Activated CD4-positive, alpha-beta T cell treated with anti-CD3 and anti-CD28 coated beads, Interleukin-10, Interleukin-2, amounts not matched to agents 100 ng/mL and 50 ng/mL, durations not matched to agents 16 hours and 8 hours (primary cell): ENCODE measurements at regions not wholly inside any gene's neighbourhood (a gene's known extent, or its start where the extent isn't known, plus 50 kb on each side); places are given as distances from the start of the nearest gene placed in this dataset.
A peak's percentile ranks its signal among the peaks of the same experiment; 100 is the strongest.

Source experiments
- DNase-seq: peaks from one replicate; pipeline ENCODE4 v3.0.0-alpha.2; 2020

DNA sequence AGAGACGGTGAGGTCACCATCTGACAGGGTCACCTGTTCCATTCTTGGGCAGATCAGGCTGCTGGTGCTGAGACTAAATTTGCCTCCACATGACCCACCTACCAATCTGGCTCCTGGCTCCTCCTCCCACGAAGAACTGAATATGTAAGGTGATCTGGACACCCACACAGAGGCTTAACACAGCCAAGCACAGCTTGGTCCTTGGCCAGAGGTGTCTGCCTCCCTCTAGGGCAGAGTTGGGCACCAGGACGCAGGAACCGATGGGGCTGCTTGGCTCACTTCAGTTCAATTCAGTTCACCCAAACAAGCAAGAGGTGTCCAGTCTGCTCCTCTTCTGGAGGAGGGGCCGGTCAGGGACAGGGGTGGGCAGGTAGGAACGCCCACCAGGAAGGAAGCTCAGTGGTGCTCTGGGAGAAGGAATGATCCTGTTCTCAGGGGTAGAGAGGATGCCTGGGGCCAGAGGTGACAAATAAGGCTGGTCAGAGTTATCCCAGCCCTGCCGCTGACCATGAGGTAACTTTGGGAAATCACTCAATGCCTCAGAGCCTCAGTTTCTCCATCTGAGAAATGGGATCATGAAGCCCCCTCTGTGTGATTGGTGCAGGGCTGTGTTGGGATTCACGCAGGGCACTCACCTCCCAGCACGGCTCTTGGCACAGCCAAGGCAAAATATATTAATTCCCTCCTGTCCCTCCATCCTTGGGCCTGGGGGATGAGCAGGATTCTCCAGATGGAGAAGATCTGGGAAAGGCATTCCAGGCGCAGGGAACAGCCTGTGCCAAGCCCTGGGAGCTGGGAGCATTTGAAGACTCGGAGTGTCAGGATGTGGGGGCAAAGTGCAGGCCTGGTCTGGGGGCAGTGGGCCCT, 284.5 kb downstream of the PTPRU start:
- no peak for DNase-seq

DNA sequence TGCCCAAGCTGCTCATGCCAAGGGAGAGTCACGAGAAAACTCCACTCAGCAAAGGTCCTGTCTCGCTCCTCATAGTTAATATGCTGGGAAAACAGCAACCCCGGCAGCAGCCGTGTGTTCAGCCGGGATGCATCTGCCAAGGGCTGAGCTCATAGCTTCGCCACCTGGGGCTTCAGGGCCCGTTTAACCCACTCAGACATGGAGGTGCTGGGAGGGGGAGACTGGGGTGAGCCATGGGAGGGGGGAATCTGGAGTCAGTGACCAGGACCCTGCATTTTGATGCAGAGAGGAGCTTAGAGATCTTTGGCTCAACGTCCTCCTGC, 283.4 kb downstream of the PTPRU start:
- no peak for DNase-seq

DNA sequence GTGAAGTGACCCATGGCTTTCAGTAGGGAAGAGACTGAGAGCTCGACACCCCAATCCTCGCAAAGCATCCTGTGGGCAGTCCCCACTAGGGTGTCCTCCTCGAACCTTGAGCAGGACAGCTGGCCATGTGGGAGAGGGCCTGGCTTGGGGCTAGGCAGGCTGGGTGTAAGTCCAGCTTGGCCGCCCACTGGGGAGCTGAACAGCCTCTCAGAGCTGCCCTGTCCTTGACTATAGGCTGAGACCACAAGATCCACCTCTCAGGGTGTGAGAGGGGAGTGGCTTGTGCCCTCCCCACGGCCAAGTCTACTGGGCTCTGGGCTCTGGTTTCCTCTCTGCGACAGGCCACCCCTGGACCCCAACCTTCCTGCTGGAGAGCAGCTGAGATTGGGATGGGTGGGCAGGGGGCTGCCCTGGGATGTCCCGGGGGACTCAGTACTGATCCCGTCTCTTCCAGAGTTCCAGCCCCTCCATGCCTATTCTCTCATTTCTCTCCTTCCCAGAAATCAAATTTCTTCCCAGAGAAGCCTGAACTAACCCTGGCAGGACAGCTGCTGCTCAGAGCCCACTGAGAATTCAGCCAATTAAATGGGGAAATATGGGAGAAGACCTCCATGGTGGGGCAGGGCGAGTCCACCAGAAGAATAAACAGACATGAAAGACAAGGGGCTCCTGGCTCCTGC, 282.9 kb downstream of the PTPRU start:
- no peak for DNase-seq

DNA sequence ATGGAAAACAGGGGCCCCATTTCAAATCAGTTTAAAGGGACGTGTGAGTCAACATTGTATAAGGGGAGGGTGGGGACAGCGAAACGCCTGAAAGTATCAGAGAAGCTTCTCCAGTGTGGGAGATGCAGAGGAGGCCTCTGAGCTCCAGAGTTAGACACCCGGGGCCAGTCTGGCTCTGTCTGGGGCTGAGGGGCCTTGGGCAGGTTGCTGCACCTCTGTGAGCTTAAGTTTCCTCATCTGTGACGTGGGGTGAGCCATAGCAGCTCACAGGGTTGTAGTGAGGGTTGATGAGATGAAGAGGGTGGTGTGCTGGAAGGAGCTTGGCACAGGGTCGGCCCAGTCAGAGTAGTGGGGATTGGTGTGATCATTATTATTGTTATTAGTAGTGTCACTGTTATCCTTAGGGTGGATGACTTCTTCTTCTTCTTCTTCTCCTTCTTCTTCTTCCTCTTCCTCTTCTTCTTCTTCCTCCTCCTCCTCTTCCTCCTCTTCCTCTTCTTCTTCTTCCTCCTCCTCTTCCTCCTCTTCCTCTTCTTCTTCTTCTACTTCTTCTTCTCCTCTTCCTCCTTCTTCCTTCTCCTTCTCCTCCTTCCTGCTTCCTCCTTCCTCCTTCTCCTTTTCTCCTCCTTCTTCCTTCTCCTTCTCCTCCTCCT, 282.0 kb downstream of the PTPRU start:
- DNase-seq: no peak

DNA sequence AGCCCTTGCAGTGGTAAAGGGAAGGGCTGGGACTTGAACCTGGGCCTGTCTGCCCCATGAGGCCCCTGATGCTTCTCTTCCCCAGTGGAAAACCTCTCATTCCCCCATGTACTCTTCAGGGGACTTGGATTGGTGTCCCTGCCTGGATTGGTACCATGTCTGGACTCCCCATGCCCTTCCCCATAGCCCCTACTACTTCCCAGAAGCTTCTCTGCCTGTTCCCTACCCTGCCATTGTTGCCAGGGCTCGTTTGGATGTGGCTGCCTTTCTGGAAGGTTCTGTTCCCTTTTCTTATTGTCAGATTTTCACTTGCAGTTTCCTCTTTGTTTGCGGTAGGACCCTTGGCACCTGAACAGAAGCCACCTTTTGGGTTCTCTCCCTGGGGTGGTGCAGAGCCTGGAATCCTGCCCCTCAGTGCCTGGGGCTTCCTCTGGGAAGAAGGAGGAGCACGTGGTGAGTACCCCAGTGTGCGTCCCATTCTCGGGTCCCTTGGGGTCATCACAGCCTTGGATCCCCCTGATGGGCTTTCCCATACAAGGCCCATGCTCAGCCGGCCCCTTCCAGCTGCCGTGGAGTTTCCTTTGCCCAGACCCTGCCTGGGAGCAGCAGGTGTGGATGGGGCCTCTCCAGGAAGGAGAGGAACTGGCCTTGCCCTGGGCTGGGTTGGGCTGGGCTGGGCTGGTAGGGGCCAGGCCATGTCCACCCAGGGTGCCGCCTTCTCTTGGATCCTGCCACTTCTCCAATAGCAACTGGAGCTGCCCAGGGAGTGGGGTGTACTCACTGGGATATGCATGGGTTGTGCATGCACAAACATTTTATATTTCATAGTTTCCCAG, 281.1 kb downstream of the PTPRU start:
- no peak for DNase-seq

DNA sequence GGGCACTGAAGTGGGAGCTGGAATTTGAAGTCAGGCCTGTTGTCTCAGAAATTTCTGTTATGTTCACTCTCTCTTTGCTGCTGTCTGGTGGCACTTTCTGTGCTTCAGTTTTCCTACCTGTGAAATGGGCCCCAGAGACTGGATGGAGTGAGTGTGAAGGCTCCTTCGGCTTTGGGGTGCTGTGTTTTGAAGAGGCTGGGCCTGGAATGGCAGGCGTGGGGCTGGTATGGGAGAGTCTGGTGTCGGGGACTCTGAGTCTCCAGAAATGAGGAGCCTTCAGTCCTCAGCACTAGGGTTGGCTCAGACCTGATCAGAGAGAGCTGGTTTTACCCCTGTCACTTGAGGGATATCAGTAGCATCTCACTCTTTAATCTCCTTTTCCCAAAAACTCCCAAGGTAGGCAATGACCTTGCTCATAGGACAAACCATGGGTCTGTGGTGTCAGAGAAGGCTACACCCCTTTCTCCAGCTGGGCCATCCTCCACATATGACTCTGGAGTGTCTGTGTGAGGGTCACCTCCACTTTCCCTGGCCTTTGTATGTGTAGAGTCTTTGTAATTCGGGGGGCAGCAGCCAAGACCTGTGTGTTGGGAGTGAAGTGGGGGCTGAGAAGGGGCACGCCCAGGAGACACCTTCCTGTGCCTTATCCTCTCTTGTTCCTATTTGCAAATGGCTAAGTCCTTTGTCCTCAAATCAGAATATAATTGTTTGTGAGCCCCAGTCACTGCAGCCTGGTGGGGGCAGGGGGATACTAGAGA, 279.9 kb downstream of the PTPRU start:
- DNase-seq: no peak

DNA sequence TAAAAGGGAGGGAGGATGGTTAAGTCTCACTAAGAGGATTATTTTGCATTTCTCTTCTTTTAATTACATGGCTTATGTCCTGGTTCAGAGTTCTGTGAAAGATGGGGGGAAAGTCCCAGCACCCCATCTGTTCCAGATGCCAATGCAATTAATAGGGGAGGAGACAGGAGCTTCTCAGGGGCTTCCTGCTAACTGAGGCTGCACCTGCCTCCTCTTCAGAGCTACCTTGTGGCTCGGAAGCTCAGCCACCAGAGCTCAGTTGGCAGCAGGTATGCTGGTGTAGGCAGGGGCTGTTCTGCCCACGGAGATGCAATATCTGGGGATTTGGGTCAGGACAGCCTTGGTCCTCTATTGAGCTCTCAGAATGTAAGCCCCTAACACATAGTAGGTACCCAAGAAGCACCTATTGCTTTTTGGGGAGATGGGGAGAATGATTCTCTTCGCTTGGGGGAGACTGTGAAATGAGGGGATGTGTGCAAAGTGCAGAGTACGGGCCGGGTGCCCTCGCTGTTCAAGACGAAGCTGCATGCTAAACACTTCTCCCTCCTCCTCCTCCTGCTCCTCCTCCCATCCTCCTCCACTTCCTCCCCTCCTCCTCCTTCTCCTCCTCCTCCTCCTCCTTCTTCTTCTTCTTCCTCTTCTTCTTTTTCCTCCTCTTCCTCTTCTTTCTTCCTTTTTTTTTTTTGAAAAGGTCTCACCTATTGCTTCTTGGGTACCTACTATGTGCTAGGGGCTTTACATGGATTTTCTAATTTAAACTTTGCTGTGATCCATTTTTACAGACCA, 279.0 kb downstream of the PTPRU start:
- no peak for DNase-seq

DNA sequence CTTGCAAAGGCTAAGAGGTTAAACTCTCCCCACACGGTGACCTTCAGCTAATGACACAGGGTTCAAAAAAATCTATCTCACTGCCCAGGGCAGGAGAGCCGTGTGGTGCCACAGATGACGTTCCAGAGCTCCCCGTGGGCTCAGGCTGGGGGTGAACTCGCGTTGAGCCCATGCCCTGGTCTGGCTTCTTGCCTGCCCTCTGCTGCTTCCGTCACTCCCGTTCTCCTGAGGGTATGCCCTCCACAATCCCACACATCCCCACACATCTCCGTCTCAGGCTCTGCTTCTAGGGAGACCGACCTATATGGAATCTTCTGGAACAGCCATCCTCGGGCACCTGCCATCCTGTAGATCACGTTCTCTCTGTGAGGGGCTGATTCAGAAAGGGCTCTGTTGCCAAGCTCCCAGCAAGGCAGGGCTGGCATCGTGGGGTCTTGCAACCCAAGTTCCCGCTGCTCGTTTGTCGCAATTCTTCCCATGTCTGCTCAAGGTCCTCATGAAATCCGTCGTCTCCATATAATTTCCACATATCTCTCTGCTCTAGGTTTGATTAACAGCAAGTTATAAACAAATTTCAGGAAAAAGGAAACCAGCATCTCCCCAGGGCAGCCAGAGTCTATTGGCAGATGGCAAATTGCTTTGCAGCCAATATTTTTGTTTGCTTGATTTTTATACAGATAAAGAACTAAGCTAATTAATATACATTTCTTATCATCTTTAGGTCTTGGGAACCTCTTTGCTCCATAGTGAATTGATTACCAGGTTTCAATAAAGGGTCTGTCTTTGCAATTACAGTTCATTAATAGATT, 278.2 kb downstream of the PTPRU start:
- DNase-seq: no peak

DNA sequence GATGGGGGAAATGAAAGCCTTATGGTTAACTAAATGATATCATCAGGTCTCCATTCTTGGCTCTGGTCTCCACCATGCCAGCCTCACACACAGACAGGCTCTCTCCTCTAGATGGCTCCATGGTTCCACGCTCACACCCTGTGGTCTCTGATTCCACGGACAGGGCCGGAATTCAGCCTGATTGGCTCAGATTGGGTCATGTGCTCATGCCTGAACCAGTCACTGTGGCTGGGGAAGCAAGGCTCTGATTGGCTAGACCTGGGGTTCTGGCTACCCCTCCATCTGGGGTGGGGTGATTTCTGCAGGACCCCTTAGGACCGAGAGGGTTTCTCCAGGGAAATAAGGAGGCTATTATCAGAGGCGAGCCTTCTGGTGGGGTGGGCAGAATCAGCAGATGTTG, 277.0 kb downstream of the PTPRU start:
- DNase-seq: peak; percentile 52

DNA sequence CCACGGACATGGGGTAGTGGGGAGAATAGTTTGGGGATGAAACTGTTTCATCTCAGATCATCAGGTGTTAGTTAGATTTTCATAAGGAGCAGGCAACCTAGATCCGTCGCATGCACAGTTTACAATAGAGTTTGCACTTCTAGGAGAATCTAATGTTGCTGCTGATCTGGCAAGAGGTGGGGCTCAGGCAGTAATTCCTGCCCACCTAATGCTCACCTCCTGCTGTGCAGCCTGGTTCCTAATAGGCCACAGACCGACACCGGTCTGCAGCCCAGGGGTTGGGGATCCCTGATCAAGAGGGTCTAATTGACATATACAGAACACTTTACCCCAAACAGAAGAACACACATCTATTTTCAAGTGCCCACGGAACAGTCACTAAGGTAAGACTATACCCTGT, 275.1 kb downstream of the PTPRU start:
- DNase-seq: no peak

DNA sequence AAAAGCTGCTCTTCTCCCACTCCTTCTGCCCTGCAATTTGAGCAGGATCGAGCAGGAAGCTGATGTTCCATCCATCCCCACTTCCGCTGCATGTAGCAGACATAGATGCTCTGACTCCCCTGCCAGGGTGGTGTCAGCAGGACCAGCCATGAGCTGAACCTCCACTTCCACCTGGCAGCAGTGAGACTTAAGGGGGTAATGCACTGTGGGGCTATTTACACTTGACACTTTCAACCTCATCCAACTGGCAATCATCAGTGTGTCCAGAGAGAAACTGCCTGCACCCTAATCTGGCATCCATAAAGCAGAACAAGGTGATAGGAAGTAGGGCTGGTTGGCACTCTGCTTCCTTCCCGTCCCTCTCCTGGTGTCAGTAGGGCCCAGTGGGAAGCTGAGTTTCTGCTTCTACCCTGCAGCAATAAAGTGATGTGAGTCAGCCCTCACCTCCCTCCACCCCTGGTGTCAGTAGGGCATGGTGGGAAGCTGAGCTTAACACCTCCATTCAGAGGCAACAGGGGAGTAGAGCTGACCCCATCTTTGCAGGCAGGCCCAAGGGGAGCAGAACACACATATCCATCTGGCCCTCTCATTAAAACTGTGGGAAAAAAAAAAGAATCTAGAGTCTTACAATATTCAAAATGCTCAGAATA, 272.3 kb downstream of the PTPRU start:
- no peak for DNase-seq

DNA sequence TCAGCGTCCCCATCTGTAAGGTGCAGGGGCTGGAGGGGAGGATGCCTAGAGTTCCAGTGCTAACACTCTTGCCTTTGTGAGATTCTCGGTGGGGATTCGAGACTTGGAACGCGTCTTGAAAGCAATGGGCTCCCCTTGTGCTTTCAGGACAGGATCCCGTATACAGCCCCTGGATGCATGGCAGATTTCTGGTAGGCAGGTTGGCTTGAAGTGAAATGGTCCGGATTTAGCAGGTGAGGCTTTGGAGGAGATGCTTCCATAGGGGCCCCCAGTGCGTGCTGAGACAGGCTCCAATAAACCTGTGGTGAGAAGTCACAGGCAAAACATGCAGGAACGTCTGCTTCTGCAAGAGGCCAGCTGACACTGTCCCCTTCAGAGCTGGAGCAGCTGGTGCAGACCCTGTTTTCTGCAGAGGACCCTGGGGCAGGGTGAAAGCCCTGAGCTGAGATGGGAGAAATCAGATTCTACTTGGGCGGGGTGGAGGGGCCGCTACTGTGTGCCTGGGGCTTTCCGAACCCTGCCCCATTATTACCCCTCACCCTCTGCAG, 270.4 kb downstream of the PTPRU start:
- no peak for DNase-seq

DNA sequence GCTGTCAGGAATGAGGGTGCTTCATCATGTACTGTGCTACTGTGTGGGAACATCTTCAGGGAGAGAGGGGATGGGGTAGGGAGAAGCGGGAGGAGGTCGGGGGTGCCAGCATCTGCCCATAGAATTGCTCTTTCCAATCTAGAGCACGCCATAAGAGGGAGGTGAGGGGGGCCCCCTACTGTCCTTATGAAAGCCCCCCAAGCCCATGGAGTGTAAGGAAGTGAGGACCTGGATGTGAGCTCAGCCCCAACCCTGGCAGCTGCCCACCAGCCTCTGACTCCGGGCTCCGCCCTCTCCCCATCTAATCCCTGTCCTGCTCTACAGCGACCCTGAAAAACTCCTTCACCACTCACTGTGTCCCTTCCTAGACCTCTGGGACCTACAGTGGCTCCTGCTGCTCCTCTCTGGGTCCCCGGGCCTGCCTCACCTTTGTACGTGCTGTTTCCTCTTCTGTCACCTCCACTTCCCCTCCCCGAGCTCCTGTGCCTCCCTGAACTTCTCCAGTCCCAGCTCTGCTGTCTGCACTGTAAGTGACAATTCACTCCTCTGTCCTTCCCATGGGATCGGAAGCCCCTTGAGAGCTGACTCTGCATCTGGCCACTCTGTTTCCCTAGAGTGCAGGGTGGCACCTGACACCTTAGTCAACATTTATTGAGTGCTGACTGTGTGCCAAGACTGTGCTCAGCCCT, 269.4 kb downstream of the PTPRU start:
- DNase-seq: no peak

DNA sequence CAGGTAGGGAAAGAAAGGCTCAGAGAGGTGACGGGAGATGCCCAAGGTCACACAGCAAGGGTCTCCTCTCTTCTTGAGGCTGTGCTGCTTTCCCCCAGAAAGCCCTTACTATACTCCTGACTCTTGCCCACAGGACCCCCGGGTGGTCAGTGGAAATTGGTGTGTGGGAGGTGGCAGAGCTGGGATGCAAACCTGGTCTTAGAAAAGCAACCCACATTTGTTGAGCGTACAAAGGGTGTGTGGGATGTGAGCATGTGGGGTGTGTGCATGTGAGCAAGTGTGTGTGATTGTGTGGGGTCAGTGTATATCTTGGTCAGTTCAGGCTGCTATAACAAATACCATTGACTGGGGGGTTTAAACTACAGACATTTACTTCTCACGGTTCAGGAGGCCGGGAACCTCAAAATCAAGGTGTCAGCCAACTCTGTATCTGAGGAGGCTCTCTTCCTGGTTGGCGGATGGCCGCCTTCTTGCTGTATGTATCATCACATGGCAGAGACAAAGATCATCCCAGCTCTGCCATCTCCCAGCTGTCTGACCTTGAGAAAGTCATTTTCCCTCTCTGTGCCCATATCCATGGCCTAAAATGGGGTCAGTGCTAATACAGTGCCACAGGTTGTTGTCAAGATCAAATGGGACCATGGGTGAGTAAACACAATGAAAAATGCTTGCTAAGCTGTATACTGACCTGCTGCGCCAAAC, 268.5 kb downstream of the PTPRU start:
- DNase-seq: no peak

DNA sequence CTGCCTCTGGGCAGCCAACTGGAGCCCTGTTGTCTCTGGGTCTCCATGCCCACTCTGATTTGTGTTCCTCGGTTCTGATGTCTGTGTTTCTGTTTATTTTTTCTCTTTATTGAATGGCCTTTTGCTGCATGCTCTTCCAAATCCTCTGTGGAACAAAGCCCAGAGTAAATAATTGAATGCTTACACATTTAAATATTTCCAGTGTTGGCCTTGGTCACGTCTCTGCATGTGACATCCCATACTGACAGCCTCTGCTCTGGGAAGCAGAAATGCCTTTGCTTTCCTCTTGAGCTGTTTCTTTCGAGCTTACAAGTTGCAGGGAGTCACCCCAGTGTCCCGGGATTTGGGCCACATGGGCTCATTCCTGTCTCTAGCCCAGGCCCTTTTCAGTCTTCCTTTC, 267.9 kb downstream of the PTPRU start:
- no peak for DNase-seq

DNA sequence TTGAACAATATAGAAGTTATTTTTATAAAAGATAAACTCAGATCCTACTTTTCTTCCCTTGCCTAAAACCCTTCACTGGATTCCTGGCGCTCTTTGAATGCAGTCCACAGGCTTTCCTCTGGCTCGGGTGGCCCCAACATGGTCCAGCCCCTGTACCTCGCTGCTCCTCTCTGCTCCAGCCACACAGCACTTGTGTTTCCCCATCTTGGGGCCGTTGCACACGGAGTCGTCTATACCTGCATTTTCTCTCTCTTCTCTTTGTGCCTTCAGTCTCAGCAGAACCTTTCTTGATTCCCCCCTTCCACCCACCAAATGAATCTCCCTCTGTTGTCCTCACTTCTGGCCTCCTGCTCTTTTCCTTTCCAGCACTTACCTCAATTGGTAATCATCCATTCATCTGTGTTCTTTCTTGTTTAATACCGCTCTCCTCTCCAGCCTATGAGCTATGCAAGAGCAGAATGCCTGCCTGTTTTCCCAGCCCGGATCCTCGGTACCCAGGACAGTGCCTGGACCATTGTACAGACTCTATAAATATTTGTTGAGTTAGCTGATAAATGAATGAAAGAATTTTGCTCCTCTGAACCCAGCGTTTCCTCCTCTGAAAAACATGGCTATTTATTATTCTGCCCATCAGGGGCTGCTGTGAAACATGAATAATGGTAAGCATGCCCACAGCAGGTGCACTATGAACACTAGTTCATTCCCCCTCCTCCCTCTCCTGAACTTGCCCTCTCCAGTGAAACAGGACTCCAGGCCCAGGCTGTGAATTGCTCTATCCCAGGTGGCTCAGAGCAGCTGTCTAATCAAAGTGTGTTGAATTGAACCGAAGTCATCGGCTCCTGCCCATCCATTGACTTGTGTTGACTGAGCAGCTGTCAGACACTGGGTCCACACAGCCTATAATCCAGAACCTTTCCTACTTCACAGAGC, 266.9 kb downstream of the PTPRU start:
- DNase-seq: no peak

DNA sequence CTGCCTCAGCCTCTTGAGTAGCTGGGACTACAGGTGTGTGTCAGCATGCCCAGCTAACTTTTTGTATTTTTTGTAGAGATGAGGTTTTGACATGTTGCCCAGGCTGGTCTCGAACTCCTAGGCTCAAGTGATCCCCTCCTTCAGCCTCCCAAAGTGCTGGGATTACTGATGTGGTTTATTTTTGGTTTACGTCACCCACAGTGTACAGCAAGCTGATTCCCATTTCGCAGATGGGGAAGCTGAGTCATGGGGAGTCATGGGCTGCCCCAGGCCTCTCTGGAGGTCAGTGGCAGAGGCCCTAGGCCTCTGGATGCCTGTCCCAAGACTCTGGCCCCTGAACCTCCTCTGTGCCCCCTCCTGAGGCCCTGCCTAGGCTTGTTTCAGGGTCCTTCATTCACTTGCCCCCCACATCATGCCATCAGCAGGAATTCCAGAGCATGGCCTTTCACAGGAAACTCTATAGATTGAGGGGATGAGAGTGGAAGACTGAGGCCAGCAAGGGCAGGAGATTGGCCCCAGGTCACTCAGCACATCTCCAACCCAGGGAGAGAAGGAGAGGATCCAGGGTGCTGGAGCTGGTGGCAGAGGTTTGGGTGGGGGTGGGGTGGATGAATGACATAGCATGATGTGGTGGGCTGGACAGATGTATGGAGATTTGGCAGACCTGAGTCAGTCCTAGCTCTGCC, 266.0 kb downstream of the PTPRU start:
- DNase-seq: no peak
